Duodenal mucosa (tissue), 2 donors: ENCODE measurements at regions not wholly inside any gene's neighbourhood (a gene's known extent, or its start where the extent isn't known, plus 50 kb on each side); places are given as distances from the start of the nearest gene placed in this dataset.

ENCODE experiments used
- H3K27ac ChIP-seq: one replicate; pipeline ENCODE4 v1.7.0; 2013; ENCODE audit warnings: low read depth, low read length
- H3K27me3 ChIP-seq, 2 donors: one replicate each; pipeline ENCODE4 v1.7.0; 2013; ENCODE audit warnings: low read length in 2 of 2, control low read depth in 1 of 2; ENCODE audit not compliant: insufficient read depth in 2 of 2, control insufficient read depth in 1 of 2
- H3K36me3 ChIP-seq, 2 donors: one replicate each; pipeline ENCODE4 v1.7.0; 2013; ENCODE audit warnings: low read length in 2 of 2, control low read depth in 1 of 2; ENCODE audit not compliant: insufficient read depth in 2 of 2, control insufficient read depth in 1 of 2
- H3K4me1 ChIP-seq, 2 donors: one replicate each; pipeline ENCODE4 v1.7.0; 2013; ENCODE audit warnings: low read length in 2 of 2, control low read depth in 1 of 2; ENCODE audit not compliant: insufficient read depth in 2 of 2, control insufficient read depth in 1 of 2
- H3K4me3 ChIP-seq, 2 donors: one replicate each; pipeline ENCODE4 v1.7.0; 2013; ENCODE audit warnings: low read length in 2 of 2, low read depth in 1 of 2
- H3K9ac ChIP-seq, 2 donors: one replicate each; pipeline ENCODE4 v1.7.0; 2013; ENCODE audit warnings: low read length in 2 of 2, low read depth in 1 of 2
- H3K9me3 ChIP-seq, 2 donors: one replicate each; pipeline ENCODE4 v1.7.0; 2013; ENCODE audit warnings: low read length in 2 of 2, control low read depth in 1 of 2; ENCODE audit not compliant: control insufficient read depth in 1 of 2

DNA sequence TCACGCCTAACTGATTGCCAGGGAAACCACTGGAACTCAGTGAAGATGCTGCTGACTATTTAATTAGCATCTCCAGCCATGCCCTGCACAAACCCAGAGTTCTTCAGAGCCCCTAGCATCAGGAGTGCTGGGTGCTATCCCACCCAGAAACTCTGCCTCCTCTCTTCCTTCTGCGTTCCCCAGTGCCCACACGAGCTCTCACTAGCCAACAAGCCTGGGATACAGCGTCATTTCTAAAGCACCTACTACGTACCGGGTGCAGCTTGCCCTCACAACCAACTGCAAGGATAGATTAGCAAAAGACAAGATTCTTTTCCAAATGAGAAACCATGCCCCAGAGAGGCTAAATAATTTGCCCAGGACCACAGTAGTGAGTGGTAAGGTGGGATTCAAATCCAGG lies 105.2 kb upstream of the FOXP4 start:
- H3K36me3 ChIP-seq: no peaks in the 10 kb centered on the region
- H3K27me3 ChIP-seq: no peaks in the 10 kb centered on the region
- peaks cover 14 to 15% of the 10 kb centered on the region in 2 donors for H3K4me1 ChIP-seq
- H3K27ac ChIP-seq: no peak overlapping the region
- H3K9ac ChIP-seq: no peak overlapping the region
- no peaks in the 10 kb centered on the region for H3K9me3 ChIP-seq
- no peak overlapping the region for H3K4me3 ChIP-seq

DNA sequence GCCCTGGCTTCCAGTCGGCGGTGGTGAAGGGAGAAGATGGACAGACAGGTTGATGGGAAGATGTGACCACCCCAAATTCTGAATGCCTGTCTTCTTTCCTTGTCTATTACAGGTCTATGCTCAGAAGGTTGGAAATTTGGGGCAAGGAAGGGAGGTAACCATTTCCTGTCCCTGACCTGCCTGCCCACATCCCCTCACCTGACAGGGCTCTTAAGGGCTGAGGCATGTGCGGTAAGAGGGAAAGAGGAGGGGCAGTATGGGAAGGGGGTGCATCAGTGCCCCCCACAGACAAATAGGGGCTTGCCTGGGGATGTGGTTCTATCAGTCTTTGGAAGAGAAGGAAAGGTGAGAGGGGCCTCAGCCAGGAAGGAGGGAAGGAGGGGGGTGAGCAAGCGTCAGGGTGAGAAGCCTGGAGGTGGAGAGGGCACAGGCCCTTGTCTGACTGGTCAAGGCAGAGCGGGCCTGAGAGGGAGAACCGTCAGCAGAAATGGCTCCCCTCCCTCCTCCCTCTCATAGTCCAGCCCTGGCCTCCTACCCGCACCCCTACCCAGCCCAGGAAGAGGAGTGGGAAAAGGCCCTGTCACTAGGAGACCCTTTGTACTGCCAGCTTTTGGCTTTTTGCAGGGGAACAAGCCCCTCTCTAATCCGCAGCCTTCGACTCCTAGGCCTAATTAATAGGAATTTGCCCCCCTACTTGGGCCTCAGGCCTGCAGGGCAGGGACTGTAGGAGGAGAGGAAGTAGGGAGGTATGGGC lies 104.4 kb upstream of the FOXP4 start:
- no peaks in the 10 kb centered on the region for H3K36me3 ChIP-seq
- no peak overlapping the region for H3K4me3 ChIP-seq
- H3K27ac ChIP-seq: no peak overlapping the region
- no peaks in the 10 kb centered on the region for H3K9me3 ChIP-seq
- no peaks in the 10 kb centered on the region for H3K27me3 ChIP-seq
- no peak overlapping the region for H3K9ac ChIP-seq
- peaks cover 14 to 15% of the 10 kb centered on the region in 2 donors for H3K4me1 ChIP-seq

DNA sequence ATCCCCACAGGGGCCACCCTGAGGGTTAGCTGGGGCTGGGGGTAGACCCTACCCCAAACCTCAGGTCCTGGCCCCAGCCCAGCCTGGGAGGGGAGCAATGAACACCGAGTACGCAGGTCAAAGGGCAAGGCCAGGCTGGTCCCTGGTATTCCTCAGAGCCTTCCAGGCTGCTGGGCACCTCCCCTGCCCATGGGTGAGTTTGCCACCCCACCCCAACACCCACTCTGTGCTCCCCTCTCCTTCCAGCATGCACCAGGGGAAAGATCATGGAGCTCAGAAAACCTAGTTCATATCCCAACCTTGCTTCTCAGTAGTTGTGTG lies 103.9 kb upstream of the FOXP4 start:
- H3K27ac ChIP-seq: no peak overlapping the region
- no peak overlapping the region for H3K9ac ChIP-seq
- H3K9me3 ChIP-seq: no peaks in the 10 kb centered on the region
- no peaks in the 10 kb centered on the region for H3K27me3 ChIP-seq
- H3K4me1 ChIP-seq: peaks cover 14 to 15% of the 10 kb centered on the region in 2 donors
- no peaks in the 10 kb centered on the region for H3K36me3 ChIP-seq
- H3K4me3 ChIP-seq: no peak overlapping the region

DNA sequence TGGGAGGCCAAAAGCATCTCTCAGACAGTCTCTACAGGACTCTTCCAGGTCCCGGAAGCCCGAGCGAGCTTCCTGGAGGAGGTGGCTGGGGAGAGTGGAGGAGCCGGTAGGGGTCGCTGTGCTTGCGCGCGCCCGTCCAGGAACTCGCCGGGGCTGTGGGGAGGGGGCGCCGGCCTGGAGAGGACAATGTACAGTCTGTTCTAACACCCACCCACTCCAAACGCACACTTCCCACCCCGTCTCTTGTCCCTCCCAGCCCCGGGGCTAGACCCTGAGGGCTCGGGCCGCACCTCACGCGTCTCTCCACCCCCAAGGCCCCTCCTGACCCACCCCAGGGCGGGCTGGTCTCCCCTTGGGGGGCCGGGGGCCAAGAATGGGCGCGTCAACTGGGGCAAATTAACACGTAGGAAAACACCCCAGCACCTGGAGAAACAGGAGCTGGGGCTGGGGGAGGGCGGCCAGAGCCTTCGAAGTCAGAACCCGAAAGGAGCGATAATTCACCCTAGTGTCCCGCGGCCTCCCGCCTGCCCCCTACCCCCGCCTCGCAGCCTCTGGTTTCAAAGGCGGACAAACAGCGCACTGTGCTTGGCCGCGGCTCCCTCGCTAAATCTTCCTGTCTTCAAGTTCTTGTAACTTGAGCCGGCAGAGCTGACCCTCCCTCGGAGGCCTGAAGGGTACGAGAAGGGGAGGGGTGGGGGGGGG lies 103.2 kb upstream of the FOXP4 start:
- no peak overlapping the region for H3K27ac ChIP-seq
- no peaks in the 10 kb centered on the region for H3K36me3 ChIP-seq
- no peak overlapping the region for H3K9ac ChIP-seq
- H3K9me3 ChIP-seq: no peaks in the 10 kb centered on the region
- no peak overlapping the region for H3K4me3 ChIP-seq
- H3K27me3 ChIP-seq: no peaks in the 10 kb centered on the region
- peaks cover 15% of the 10 kb centered on the region in 2 donors for H3K4me1 ChIP-seq

DNA sequence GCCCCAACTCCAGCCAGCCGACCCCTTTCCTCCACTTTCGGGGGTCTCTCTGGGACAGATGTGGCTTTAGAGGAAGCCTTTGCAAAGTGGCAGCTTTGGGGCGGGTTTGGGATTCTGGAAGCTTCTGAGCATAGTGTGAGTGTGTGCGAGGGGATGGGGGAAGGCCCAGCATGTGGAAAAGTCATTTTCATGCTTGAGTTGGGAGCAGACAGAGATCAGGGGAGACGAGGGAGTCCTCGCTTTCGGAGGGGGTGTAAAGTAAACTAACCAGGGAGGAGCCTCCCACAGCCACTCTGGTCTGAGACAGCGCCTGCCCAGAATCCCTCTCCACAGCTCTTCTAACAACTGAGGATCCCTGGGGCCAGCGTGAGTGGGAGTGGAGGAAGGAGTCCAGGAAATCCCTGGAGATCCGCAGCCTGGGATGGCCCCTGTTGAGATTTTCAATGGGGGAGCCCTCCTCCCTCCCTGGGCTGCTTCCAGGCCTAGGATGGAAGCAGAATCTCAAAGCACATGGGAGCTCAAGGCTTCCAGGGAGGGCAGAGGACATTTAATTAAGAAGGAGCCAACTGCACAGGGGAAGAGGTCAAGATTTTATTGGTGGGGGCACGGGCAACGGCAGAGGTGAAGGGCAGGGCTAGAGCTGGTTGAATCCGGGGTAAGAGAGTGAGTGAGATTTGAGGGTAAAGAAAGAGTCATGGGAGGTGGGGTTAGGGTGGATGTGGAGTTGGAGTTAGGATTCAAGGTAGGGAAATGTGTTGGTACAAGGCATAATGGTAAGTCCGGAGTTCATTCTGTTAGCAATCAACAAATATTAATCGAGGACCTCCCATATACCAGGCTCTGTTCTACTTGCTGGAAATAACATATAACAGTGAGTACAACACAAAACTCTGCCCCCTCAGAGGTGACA lies 102.3 kb upstream of the FOXP4 start:
- H3K27ac ChIP-seq: no peak overlapping the region
- H3K9ac ChIP-seq: no peak overlapping the region
- peaks cover 19 to 21% of the 10 kb centered on the region in 2 donors for H3K4me1 ChIP-seq
- H3K9me3 ChIP-seq: no peaks in the 10 kb centered on the region
- H3K4me3 ChIP-seq: no peak overlapping the region
- no peaks in the 10 kb centered on the region for H3K36me3 ChIP-seq
- H3K27me3 ChIP-seq: no peaks in the 10 kb centered on the region

DNA sequence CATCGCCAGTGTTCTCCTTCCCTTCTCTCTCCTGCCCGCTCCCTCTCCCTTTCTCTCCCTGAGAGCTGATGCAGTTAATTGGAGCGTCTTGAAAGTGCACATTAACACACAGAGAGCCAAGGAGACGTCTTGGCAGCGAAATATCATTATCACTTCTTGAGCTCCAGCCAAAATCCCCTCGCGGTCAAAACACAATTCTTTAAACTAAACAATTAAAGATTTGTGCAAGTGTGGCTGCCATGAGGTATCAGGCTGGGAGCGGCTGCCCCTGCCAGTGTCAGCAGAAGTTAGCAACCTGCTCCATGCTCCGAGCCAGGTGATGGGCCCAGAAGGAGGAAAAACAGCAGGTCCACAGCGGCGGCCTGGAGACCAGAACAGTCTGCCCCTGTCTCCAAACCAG lies 100.9 kb upstream of the FOXP4 start:
- no peaks in the 10 kb centered on the region for H3K27me3 ChIP-seq
- no peak overlapping the region for H3K4me3 ChIP-seq
- H3K27ac ChIP-seq: no peak overlapping the region
- no peak overlapping the region for H3K9ac ChIP-seq
- H3K9me3 ChIP-seq: no peaks in the 10 kb centered on the region
- no peaks in the 10 kb centered on the region for H3K36me3 ChIP-seq
- H3K4me1 ChIP-seq: peaks cover 33 to 34% of the 10 kb centered on the region in 2 donors

DNA sequence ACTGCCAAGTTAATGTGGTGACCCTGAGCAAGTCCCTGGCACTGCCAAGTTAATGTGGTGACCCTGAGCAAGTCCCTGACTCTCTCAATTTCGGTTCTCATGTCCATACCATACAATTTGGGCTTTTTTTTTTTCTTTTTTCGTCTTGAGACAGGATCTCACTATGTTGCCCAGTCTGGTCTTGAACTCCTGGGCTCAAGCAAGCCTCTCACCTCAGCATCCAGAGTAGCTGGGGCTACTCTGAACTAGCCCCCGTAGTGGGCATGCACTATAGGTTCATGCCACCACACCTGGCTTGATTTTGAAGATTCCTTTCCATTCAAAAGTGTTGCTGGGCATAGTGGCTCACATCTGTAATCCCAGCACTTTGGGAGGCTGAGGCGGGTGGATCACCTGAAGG lies 100.0 kb upstream of the FOXP4 start:
- H3K9ac ChIP-seq: no peak overlapping the region
- peaks cover 42 to 43% of the 10 kb centered on the region in 2 donors for H3K4me1 ChIP-seq
- no peak overlapping the region for H3K27ac ChIP-seq
- no peaks in the 10 kb centered on the region for H3K27me3 ChIP-seq
- no peaks in the 10 kb centered on the region for H3K9me3 ChIP-seq
- no peak overlapping the region for H3K4me3 ChIP-seq
- no peaks in the 10 kb centered on the region for H3K36me3 ChIP-seq

DNA sequence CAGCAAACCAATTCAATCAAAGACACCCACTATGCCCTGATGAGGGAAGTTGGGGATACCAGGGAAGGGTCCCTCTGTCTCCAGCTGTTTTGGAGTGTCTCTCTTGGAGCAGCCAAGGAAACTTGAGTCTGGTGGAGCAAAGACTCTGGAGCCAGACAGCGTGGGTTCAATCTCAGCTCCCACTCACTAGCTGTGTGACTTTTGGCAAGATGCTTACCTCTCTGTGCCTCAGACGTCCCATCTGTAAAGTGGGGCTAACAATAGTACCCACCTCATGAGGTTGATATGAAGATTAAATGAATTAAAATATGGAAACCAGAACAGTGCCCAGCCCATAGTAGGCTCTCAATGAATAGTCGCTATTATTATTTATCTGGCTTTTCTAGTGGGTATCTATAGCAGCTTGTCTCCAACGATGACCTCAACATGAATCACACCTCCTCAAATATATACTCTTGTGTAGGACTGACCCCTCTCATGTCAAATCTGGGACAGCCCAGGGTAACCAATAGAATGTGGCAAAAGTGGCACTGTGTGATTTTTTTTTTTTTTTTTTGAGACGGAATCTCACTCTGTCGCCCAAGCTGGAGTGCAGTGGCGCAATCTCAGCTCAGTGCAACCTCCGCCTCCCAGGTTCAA lies 99.2 kb upstream of the FOXP4 start:
- H3K36me3 ChIP-seq: no peaks in the 10 kb centered on the region
- H3K9me3 ChIP-seq: no peaks in the 10 kb centered on the region
- no peak overlapping the region for H3K9ac ChIP-seq
- no peaks in the 10 kb centered on the region for H3K27me3 ChIP-seq
- peaks cover 44 to 46% of the 10 kb centered on the region in 2 donors for H3K4me1 ChIP-seq
- no peak overlapping the region for H3K27ac ChIP-seq
- H3K4me3 ChIP-seq: no peak overlapping the region

DNA sequence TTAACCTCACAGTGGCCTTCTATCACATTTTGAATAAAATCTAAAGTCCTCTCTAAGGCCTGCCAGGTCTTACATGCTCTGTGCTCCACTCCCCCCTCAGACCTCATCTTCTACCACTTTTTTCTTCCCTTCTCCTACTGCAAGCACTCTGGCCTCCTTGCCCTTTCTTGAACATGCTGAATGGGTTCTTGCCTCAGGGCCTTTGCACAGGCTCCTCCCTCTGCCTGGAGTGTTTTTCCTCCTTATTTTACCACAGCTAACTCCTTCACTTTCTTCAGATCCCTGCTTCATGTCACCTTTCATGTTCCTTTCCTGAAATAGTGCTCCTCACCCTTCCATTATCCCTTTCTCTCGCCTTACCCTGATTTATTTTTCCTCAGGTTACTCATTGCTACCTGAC lies 97.9 kb upstream of the FOXP4 start:
- no peak overlapping the region for H3K27ac ChIP-seq
- H3K4me1 ChIP-seq: peaks cover 40 to 43% of the 10 kb centered on the region in 2 donors

More for the DNA sequence above, 97.9 kb upstream of the FOXP4 start:
- no peaks in the 10 kb centered on the region for H3K36me3 ChIP-seq
- no peak overlapping the region for H3K9ac ChIP-seq
- no peaks in the 10 kb centered on the region for H3K27me3 ChIP-seq
- H3K4me3 ChIP-seq: no peak overlapping the region
- H3K9me3 ChIP-seq: no peaks in the 10 kb centered on the region
